Endothelial cell of hepatic sinusoid (primary cell): ENCODE measurements at regions not wholly inside any gene's neighbourhood (a gene's known extent, or its start where the extent isn't known, plus 50 kb on each side); places are given as distances from the start of the nearest gene placed in this dataset.

Experiments
- in situ Hi-C: cut with HindIII; loops from 2 replicates; pipeline ENCODE4 v1.10.0; 2017; ENCODE audit warnings: low sequenced_read_pairs

DNA sequence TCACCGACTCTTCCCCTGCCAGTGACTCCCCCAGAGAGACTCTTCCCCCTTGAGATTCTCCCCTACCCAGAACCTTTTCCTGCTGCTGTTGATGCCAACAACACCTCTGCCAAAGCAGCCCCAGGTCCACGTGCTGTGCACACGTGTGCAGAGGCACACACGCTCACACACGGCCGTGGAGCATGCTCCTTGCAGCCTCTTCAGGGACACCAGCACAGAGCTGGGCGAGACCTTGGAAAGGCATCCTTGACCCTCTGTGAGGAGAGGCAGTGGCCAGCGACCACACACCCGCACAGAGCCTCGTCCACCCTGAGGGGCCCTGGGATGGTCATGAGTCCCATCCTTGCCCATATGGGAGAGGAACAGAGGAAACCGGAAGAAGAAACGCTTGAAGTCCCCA lies 181.9 kb downstream of the RBFOX3 start:
- in situ Hi-C loops = no loop called here

DNA sequence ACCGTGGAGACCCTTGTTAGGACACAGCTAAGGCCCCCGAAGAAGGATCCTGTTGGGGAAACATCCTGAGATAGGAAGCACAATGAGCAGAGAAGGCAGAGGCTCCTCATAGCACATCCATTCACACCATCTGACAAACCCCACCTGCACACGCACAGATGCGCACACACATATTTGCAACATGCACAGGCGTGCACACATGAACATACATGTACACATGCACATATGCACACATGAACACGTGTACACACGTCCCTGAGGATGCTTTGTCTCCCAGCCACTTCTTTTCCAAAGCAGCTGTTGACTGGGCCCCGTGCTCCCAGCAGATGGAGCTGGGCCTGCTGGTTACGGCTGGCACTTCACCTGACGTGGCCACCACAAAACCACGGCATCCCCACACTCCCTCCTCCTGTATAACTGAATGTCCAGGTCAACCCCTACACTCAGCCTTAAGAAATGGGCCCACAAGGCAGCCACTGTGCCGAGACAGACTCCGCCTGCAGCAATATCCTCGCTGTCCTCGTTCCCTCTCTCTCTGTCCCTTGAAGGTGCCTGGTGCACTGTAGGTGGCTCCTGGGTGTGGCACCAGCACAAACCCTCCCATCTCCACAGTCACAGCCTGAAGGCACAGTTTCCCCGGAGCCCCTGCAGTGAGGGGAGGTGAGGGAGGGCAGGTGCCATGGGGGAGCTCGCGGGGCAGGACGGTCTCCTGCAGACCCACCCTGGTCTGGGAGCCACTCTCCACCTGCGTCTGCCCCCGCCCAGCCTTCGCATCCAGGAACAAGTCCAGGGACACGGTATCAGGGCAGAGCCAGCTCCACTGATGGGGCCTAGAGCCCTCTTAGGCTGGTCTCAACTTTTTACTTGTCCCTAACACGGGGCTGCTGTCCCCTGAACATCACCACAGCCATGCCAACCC lies 183.0 kb downstream of the RBFOX3 start:
- in situ Hi-C loops = no loop called here

DNA sequence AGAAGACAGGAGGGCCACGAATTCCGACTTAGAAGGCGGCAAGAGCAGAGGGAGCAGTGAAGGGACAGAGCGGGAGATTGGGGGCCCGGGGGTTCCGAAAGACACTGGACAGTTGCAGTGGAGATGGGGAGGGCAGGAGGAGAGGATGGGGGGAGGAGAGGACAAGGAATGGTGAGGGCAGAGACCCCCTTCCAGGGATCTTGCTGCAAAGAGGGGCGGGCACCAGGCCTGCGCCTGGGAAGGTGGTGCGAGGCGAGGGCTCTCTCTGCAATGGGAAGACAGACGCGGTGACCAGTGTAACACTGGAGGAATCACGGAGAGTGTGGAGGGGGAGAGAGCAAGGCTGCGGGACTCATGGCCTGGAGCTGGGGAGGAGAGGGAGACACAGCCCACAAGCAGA lies 185.2 kb downstream of the RBFOX3 start:
- in situ Hi-C loops = no loop called here

DNA sequence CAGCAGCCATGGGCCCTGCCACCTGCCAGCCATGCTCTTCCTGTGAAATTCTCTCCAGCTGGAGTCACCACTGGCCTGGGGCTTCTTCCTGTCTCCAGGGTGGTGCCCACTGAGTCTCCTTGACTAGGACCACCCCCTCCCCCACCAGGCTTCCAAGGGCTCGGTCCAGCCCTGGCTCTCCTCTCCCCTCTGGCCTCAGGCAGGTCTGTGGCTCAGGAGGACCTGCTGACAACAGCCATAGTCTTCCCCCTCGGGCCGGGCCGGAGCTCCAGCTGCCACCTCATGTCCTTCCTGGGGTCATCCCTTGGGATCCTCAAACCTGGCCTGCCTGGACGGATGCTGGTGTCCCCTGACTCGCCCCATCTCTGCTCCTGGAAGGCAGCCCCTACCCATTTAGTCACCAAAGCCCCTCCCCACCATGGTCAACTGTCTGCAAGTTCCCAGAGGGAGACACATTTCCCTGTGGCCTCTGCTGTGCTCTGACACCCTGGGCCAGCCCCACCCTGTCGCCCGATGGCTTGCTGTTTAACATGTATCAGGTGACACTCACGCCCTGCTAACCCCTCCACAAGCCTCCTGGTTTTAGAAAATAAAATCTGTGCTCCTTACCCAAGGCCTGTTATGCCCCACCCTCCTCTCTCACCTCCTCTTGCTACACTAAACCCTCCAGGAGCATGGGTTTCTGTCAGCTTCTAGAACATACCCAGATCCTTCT lies 186.2 kb downstream of the RBFOX3 start:
- in situ Hi-C loops = no loop called here

DNA sequence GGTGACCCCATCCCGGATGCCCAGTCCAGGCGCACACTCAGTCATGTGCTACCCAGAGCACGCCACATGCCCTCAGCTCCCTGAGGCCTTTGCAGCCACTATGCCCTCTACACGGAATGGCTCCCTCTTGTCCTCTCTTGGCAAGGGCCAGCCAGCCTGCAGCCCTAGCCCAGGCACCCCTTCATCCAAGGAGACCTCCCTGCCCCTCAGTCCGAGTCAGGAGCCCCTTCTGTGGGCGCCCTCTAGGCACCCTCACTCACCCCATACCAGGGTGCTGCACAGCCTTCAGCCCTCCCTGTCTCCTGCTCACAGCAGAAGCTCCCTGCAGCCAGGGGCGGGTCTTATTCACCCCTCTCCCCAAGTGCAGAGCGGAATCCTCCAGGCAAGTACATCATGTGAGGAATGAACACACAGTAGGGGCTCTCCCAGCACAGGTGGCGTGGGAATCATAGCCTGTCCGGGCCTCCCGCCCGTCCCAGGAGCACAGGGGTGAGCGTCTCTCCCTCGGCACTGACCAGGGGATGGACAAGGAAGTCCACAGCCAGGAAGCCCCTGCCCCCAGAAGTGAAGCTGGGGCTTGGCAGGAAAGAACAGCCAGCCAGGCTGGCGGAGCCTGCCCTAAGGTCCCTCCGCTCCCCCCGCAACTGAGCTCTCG lies 186.9 kb downstream of the RBFOX3 start:
- in situ Hi-C loops = no loop called here

DNA sequence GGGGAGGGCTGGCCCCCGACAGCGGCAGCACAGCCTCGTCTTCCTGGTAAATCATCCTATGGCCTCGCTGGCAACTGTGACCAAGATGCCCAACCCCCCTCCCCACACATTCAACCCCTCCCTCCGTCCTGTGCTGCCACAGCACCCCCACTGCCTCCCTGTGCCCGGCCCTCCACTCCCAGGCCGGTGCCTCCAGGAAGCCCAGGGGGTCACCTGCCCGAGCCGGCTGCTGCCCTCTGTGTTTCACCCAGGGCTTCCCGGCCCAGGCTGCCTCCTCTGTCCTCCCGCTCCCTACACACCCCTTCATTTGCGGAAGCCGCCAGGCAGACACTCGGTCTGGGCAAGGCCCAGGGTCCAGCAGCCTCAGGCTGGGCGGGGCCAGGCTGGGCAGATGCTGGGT lies 188.6 kb downstream of the RBFOX3 start:
- in situ Hi-C loops = no loop called here

DNA sequence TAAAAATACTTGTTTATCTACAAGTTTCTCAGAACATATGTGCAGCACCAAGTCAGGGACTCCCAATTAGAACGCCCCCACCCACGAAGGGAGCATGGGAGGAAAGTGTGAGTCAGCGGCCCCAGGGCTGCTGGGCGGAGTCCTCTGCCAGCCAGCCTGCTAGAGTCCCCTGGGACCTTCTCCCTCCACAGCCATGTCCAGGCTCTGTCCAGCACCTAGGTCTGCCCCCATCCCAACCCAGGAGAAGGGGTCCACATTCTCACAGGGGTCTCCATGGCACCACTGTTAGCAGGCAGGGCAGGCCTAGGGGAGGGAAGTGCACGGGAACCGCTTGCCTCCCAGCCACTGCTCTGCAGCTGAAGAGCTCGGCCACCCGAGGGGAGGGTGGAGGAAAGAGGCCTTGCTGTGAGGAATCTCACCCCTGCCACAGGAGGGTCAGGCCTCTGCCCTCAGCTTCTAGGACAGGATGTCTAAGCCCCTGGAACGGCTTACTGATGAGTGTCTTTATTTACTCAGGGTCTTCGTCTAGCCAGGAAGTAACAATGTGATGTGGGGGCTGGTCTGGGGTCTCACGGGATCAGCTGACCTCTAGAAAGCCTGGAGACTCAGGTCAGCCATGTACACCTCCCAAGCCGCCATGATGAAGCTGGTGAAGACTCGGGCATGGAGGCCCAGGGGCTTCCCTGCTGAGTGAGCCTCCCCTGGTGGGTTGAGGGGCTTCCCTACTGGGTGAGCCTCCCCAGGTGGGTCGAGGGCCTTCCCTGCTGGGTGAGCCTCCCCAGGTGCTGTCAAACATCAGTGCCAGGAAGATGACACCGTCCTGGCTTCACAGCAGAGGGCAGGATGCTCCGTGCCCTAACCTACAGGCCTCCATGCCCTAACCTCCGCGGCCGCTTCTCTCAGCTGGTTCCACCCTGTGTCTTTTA lies 190.3 kb downstream of the RBFOX3 start:
- in situ Hi-C loops = no loop called here

DNA sequence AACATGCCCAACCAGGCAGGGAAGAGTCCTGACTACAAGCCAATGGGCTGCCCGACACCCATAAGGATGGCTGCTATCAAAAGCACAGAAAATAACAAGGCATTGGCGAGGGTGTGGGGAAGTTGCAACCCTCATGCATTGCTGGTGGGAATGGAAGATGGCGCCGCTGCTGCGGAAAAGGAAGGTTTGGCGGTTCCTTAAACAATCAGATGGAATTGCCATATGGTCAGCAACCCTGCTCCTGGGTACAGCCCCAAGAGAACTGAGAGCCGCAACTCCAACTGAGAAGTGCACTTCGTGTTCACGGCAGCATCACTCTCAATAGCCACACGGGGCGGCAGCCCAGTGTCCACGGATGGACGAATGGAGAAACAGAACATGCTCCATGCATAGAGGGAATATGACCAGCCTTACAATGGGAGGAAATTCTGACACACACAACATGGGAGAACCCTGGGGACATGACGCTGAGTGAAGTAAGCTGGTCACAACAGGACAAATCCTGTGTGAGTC lies 193.3 kb downstream of the RBFOX3 start:
- in situ Hi-C loops = no loop called here

DNA sequence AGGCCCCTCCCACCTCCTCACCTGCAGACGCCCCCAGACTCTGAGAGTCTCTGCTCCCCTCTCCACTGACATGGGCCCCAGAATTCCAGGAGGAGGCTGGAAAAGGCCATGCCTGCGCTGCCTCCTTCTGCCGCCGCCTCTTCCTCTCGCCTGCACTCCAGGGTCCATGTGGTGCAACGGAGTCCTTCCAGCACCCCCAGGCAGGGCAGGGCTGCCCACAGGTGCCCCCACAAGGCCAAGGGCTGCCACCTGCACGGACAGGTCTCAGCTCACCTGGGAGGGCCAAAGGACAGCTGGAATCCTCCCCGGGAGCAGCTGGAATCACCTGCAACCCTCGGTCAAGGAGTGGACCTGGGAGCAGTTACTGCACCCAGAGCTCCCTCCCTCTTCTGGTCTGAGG lies 194.9 kb downstream of the RBFOX3 start:
- in situ Hi-C loops = no loop called here

DNA sequence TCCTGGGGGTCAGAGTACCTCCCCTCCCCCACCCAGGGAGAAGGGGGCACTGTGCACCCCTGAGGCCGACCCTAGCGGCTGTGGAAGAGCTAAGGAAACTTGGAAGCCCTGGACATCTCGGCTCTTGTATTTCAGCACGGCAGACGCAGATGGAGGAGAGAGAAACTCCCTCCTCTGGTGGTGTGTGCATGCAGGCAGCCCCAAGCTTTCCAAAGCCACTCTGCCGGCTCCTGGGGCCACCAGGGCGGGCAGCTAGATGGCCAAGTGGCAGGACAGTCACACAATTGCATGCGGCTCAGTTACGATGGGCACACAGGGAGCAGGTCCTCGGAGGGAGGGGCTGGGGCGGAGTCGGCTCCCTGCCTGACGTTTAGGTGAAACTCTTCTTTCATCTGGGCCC lies 195.5 kb downstream of the RBFOX3 start:
- in situ Hi-C loops = no loop called here

DNA sequence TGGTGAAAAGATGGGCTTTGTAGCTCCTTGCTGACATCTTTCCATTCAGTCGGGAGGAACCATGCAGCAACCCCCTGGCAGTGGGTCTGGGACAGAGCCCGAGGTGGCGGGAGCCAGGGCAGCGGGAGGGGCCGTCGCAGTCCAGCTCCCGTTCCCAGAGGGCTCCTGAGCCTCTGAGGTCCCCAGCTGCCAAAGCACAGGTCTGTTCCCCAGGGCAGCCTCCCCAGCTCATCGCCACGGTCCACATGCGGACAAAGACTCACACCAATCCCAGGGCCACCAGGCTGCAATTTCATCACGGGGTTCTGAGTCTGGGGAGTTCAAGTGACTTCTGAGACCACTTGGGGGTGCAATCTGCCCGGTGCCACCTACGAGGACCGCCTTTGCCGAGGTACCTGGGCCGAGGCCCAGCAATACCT lies 196.0 kb downstream of the RBFOX3 start:
- in situ Hi-C loops = no loop called here

DNA sequence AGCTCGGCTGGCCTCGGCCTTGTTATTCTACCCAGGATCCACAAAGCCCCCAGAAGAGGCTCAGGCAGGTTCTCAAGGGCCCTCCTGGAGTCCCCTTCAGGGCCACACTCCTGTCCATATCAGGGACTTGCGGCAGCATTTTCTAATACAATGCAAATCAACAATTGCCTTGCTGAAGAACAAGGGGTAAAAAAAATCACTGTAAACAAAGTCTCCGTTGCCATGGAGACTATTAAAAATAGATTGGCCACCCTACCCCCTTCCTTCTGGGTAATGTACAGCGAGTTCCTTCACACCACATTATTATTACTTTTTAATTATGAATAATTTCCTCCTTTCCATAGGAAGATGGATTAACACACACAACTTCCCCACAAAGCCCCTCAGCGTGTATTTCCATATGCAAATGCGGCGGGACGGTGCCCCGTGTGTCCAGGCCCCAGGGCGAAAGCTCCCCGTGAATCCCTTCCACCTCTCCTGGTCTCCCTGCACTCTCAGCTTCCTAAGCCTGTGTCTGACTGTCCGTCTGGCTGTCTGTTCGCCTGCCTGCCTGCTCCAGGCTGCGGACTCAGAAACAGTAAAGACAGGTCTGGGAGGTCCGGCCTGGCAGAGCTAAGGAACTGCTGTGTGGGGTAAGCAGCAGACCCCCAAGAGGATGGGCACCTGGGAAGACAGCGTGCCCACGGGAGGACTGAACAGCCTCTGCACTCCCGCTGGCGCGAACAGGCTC lies 196.6 kb downstream of the RBFOX3 start:
- in situ Hi-C loops = no loop called here

DNA sequence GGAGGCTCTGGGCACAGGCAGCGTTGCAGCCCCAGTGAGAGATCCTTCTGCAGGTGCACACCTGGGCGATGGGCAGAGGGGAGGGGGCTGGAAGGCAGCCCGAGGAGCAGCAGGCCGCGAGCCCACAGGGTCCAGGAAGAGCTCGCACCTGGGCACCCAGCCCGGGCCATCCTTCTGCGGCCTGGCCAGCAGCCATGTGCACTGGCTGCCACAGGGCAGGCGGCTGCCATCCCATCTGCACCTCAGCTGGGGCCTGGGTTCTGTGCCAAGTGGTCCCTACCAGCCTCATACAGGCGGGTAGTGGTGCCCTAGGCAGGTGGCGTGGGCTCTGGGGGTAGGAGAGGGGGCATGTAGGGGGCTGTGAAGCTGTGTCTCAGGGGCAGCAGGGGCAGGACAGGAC lies 197.2 kb downstream of the RBFOX3 start:
- in situ Hi-C loops = no loop called here

DNA sequence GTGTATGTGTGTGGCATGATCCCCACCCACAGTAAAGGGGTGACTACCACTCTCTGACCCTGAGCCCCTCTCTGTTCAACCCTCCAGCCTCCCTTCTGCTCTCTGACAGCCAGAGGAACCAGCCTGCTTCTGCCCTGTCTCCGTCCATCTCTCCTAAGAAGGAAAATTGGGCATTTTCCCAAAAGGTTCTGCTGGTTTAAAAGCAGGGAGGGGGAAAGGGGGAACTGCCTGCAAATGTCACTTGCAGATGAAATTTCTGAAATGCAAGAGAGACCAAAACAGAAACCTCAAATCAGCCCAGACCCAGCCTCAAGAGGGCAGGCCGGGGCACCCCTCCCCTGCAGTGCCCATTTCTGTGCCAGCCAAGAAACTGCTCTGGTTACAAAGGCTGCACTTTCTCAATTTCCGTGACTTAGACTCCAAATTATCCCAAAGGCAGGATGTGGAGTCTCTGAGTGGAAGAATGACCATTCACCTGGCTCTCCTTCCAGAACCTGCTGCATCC lies 197.9 kb downstream of the RBFOX3 start:
- in situ Hi-C loops = no loop called here

DNA sequence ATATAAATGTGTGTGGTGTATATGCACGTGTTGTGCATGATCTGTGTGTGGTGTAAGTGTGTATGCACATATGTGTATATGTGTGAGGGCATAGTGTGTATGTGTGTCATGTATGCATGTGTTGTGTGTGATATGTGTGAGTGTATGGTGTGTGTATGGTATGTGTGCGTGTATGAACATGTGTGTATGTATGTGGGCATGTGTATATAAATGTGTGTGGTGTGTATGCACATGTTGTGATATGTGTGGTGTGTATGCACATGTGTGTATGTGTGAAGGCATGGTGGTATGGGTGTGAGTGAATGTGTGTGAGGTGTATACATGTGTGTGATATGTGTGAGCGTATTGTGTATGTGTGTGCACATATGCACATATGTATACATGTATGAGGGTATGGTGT lies 198.7 kb downstream of the RBFOX3 start:
- in situ Hi-C loops = no loop called here

DNA sequence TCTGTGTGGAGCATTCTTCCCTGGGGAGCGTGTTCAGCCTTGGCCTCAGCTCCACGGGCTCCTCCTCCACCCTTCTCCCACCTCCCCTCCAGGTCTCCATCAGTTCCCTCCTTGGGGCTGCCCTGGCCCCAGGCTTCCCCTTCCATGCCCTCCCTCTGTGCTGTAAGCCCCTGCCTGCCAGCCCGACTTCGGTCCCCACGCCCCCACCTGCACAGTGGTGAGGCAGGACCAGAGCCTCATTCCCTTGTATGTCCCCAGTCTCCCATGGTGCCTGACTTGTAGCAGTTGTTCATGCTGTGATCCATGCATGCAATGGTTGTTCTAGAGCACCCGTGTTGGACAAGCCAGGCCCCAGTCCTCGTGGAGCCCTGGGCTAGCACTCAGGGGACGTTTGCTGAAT lies 199.4 kb downstream of the RBFOX3 start:
- in situ Hi-C loops = no loop called here

DNA sequence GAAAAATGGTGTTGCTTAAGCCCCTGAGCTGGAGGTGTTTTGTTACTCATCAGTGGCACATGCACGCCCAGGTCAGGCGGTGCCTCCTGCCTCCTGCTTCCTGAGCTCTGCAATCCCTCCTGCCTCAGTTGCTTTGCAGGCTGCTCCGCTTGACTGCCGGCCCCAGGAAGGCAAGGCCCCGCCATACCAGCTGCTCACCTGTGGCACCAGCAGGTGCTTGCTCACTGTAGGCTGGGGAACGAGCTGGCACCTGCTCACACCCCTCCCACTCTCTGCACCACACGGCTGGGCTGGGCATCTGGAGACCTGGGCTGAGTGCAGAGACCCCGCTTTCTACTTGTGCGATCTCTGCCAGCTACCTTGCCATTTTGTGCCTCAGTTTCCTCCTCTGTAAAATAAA lies 200.2 kb downstream of the RBFOX3 start:
- in situ Hi-C loops = no loop called here

DNA sequence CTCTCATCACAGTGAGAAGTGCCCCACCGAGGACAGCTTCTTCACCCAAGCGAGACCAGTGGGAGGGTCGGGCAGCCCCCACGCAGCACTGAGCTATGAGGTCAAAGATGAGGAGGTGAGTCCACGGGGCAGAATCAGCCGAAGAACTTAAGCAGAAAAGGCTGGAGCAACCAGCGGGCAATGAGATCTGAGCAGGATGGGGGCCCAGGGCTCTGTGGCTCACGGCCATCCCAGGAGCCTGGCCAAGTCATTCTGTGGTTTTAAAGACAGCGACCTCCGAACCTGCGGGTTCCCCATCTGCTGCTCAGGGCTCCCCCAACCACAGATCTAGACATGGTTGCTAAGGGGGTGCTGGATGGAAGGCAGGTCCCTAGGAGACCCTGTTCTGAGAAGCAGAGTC lies 202.6 kb downstream of the RBFOX3 start:
- in situ Hi-C loops = no loop called here

DNA sequence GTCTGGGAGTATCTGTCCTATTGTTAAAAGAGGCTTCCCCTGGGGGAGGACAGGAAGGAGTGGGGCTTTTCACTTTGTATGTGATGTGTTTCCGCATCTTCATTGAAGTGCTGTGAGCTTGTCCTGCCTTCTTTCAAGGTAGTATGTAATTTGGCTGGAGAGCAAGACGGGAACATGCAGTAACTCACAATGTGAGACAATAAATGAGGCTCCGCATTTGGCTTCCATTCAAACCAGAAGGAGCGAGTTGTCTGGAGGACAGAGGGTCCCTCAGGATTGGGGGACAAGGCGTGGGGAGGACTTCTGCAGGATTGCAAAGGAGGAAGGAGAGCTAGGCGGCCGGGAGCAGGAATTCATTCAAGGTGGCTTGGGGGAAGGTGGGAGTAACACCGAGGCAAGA lies 203.5 kb downstream of the RBFOX3 start:
- in situ Hi-C loops = no loop called here

DNA sequence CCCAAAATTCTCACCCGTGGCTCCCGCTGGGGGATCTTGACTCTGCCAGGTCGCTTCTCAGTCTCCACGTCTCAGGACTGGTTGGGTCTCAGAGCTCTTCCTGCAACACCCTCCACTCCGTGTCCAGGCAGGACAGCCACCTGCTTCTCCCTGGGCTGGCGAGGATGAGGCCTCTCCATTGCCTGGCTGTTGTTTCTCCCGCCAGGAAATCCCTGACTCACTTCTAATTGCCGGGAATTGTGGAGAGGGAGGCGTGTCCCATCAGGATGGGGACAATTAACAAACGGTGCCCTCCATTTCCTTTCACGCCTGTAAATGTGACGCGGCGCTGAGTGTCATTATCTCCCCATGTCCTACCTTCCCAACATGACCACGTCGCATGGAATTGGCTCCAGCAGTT lies 204.5 kb downstream of the RBFOX3 start:
- in situ Hi-C loops = no loop called here
